Astrocyte of the cerebellum (primary cell): ENCODE measurements at regions not wholly inside any gene's neighbourhood (a gene's known extent, or its start where the extent isn't known, plus 50 kb on each side); places are given as distances from the start of the nearest gene placed in this dataset.

Experiments used
- DNase-seq: peaks from one replicate; pipeline ENCODE4 v3.0.0-alpha.2; 2011; ENCODE audit warnings: low read depth
- H3K4me3 ChIP-seq: 2 replicates; pipeline ENCODE4 v1.5.1; 2011; ENCODE audit warnings: mild to moderate bottlenecking, low read depth, low read length, moderate library complexity
- in situ Hi-C: cut with HindIII; loops from 2 replicates; pipeline ENCODE4 v1.10.0; 2017; ENCODE audit warnings: low sequenced_read_pairs
- TF ChIP-seq, protein P1 (sequence below): IDR thresholded peaks from 2 replicates; pipeline ENCODE4 v1.5.1; 2012; ENCODE audit warnings: low read length, low read depth, moderate library complexity, mild to moderate bottlenecking; ENCODE audit errors: missing control alignments

DNA sequence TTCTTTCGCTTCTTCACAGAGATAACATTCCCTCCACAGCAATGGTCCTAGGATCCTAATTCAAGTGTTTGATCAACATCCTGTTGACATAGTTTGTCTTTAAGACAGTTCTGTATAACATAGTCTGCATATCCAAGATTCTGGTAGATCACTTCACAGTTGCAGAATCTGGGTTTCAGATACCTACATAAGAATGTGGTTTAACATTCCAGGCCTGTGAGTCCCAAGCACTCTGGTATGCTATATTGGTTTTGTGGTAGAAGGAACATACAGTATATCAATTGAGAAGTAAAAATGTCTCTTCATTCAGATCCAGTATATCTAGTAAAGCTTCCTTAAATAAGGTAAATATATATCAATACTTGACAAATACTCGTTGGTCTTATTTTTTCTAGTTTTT lies 914.2 kb upstream of the CDH6 start:
- in situ Hi-C loops: no loop called here
- H3K4me3 ChIP-seq: no peak overlapping the region
- peak; percentile 68 for DNase-seq
- TF ChIP-seq, protein P1, sequence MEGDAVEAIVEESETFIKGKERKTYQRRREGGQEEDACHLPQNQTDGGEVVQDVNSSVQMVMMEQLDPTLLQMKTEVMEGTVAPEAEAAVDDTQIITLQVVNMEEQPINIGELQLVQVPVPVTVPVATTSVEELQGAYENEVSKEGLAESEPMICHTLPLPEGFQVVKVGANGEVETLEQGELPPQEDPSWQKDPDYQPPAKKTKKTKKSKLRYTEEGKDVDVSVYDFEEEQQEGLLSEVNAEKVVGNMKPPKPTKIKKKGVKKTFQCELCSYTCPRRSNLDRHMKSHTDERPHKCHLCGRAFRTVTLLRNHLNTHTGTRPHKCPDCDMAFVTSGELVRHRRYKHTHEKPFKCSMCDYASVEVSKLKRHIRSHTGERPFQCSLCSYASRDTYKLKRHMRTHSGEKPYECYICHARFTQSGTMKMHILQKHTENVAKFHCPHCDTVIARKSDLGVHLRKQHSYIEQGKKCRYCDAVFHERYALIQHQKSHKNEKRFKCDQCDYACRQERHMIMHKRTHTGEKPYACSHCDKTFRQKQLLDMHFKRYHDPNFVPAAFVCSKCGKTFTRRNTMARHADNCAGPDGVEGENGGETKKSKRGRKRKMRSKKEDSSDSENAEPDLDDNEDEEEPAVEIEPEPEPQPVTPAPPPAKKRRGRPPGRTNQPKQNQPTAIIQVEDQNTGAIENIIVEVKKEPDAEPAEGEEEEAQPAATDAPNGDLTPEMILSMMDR: no peak

DNA sequence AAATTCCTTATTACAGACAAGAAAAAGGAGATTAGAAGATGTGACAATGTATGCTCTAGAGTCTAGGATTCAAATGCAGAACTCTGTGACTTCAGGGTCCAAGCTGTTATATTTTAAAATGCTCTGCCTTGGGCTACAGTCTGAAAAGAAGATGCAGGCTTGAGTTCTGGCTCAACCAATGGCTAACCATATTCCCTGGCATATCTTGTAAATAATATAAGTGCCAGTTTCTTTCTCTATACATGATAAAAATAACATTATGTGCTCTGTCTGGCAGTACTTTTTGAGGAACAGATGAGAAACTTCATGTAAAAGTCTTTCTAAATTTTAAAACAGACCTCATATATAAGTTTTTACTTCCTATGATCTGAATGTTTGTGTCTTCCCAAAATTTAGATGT lies 926.5 kb upstream of the CDH6 start:
- TF ChIP-seq, protein P1: no peak
- DNase-seq: no peak
- in situ Hi-C loops: no loop called here
- H3K4me3 ChIP-seq: no peak overlapping the region

DNA sequence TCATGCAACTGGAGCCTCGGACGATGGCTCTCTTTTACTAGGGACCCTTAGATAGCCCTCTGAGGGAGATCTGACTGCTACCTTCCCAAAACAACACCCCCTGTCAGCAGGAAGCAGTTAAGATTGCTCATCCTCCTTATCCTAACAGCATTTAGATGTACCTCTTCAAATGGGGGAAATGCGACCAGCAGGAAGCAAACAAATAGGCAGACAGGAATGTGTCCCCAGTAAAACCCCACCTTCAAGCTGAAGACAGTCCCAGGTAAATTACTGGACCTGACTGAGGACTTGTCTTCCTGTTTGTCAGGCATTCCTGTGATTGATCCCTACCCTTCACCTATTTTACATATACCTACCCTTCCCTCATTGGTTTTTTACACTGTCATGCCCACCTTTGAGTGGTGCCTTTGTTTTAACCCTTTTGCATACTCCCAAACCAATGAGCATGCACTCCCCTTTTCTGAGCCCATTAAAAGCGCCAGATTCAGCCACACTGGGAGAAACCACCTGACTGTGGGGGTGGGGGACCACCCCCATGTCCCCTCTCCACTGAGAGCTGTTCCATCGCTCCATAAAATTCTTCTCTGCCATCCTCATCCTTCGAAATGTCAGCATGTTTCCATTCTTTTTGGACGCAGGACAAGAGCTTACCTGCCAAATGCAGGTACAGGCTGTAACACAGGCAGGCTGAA lies 954.0 kb upstream of the CDH6 start:
- H3K4me3 ChIP-seq: no peak overlapping the region
- no peak for DNase-seq
- TF ChIP-seq, protein P1: no peak
- in situ Hi-C loops: no loop called here

DNA sequence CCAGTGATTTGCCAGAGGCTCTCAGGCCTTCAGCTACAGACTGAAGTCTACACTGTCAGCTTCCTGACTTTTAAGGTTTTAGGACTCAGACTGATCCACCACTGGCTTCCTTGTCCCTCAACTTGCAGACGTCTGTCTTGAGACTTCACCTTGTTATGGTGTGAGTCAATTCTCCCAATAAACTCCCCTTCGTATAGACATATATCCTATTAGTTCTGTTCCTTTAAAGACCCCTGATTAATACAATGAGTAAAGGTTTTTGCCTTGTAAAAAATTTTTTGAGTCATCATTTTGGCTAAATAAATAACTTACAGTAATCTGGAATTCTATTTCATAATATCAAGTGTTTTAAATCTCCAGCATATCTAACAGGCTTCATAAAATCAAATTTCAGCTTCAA lies 956.3 kb upstream of the CDH6 start:
- in situ Hi-C loops: no loop called here
- TF ChIP-seq, protein P1: no peak
- no peak for DNase-seq
- no peak overlapping the region for H3K4me3 ChIP-seq

DNA sequence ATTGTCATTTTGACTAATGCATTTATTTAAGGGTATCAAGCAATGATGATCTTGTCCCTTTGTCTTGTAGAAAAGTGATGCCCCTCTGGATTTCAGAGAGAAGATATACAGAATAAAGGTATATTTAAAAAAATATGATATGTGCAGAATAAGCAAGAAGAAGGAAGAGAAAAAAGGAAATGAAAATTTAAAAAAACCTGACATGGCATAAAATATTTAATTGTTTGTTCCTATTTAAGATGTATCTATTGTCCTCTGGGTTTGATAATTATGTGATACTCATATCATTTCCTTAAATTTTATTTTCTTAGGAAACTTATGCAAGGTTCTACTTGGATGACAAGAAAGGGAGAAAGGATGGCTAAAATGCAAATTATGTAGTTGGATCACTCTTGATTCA lies 983.7 kb upstream of the CDH6 start:
- no peak overlapping the region for H3K4me3 ChIP-seq
- DNase-seq: no peak
- in situ Hi-C loops: no loop called here
- TF ChIP-seq, protein P1: no peak

DNA sequence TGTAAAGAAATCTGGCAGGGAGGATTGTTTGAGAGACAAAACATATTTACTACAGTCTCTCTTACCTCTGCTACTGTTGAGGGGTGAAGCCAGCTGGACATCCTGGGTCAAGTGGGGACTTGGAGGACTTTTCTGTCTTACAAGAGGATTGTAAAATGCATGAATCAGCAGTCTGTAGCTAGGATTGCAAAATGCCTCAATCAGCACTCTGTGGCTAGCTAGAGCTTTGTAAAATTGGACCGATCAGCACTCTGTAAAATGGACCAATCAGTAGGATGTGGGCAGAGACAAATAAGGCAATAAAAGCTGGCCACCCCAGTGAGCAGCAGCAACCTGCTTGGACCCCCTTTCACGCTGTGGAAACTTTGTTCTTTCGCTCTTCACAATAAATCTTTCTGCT lies 995.8 kb upstream of the CDH6 start:
- DNase-seq: no peak
- TF ChIP-seq, protein P1: no peak
- in situ Hi-C loops: no loop called here

More for the DNA sequence above, 995.8 kb upstream of the CDH6 start:
- no peak overlapping the region for H3K4me3 ChIP-seq
